HG02642 (cell line): ENCODE measurements at regions not wholly inside any gene's neighbourhood (a gene's known extent, or its start where the extent isn't known, plus 50 kb on each side); places are given as distances from the start of the nearest gene placed in this dataset.

ENCODE experiments used
- ATAC-seq: cut with Tn5 transposase; IDR thresholded peaks from one replicate; pipeline ENCODE4 v1.9.1; 2021; ENCODE audit warnings: mild to moderate bottlenecking; ENCODE audit not compliant: unreplicated experiment, poor library complexity

DNA sequence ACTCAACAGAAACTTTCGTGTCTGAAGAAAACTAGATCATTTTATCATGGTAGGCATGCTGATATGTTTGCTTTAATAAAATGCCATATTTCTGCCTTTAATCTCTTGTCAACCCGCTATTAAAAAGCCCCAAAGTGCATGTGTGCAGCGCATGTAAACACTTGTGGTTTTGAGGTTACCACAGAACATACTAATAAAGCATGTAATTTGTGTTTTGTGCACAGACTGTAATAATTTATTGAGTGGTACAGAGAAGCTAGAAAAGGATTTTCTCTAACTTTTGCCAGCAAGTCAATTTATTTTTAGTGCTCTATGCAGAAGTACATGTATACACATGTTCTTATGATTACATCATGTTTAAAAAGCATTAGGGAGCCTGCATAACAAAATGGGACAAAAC is 349.9 kb upstream of the SLC35B3 start:
- no peak for ATAC-seq

DNA sequence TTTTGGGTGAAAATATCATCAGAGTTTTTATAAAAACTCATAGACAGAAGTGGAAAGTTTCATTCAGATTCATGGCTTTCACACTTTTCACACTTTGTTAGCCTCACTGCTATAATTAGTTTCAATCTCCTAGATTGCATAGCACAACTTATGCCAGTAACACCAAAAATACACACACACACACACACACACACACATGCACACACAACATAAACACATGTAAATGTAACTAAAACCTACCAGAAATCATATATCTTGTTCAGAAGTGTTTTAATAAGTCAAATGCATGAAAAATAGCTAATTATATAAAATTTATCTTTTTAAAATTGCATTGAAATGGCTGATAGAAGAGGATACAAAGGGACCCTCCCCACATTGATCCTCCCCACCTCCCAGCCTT is 347.8 kb upstream of the SLC35B3 start:
- ATAC-seq = no peak

DNA sequence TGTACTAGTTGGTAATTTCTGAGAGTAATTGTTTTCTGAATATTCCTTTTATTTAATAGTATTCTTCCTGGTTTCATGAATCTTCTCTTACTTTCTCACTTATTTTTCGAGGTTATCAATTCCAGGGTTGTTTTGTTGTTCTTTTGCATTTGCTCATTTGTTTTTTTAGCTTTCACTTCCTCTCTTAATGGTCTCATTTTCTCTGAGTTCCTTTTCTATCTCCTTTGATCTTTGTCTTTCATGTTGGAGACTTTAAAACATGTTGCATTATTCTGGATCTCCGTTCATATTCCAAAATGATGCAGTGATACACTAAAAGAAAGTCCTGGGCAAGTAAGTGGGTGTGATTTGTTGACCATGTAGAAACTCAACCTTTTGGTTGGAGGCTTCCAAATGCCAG is 345.3 kb upstream of the SLC35B3 start:
- no peak for ATAC-seq

DNA sequence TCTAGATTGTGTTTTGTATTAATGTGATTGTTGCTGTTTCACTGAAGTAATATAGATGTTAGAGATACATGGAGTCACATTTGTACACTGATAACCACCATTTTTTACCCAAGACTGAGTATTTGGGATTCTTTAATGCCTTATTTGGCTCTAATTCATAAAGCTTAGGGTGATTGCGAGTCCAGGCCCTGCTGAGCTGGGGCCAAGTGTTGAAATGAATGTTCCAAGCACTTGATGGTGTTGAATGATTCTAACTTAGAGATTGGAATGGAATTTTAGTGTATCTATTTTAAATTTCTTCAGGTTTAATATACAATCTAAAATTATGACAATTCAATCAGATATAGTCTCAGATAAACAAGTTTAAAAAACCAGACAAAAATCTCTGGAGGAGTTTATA is 329.4 kb upstream of the SLC35B3 start:
- ATAC-seq = no peak

DNA sequence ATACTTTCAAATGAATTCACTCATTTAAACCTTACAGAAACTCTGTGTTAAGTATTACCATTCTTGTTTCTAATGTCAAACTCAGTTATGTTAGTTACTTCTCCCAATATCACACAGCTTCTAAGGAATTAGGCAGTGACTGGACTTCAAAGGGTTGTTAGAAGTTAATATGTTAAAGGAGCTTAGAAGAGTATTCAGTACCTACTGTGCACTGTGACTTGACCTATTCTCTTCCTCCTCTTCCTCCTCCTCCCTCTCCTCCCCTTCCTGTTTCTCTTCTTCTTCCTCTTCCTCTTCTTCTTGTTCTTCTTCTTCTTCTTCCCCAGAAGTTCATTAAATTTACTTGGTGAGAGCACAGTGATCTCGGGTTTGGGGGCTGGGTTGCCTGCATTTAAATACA is 325.6 kb upstream of the SLC35B3 start:
- ATAC-seq = no peak

DNA sequence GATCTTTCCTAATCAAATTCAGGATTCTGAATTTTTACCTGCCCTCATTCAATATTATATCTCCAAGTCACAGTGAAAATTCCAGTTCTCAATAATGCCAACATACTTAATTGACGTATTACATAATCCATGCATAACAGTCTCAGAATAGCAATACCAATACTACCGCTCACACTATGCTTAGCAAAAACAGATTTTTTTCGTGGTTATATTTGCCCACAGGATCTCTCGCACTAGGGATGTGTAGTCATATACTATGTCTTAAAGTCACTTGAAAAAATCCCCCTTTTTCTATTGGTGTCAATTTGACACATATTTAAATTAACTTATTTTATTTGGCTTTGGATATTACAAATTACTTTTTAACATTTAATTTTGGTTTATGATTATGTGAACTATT is 323.1 kb upstream of the SLC35B3 start:
- ATAC-seq = no peak

DNA sequence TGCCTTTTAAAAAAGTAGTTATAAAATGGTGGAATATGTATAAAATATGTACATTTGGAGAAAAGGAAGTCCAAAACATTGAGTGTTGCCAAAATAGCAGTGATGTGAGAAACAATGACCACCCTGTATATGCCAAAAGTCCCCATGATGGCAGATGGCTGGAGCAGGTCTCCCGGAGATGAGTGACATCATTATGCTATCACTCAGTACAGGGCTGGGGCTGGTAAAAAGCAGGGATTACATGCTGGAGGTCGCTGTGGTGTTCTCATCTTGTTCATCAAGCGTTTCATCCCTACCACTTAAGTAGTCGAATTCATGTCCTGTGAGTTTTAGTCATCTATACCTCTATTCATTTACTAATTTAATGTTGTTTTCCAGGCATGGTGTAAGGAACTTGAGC is 315.3 kb upstream of the SLC35B3 start:
- ATAC-seq = no peak

DNA sequence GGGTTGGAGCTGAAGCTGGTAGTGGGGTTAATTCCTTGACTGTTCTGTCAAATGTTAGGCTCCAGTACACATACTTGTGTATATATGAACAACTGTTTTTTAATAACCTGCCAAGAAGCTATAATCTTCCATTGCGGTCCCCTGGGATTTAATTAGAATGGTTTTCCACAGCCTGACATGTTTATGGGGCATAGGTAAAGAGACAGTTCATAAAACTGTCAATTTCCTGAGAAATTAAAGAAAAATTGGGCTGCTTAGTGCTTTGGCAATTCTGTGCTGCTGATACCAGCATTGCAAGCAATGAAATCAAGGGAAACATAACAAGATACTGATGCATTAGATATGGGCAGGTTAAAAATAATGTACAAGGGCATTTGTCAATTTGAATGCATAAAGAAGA is 314.1 kb upstream of the SLC35B3 start:
- ATAC-seq = no peak

DNA sequence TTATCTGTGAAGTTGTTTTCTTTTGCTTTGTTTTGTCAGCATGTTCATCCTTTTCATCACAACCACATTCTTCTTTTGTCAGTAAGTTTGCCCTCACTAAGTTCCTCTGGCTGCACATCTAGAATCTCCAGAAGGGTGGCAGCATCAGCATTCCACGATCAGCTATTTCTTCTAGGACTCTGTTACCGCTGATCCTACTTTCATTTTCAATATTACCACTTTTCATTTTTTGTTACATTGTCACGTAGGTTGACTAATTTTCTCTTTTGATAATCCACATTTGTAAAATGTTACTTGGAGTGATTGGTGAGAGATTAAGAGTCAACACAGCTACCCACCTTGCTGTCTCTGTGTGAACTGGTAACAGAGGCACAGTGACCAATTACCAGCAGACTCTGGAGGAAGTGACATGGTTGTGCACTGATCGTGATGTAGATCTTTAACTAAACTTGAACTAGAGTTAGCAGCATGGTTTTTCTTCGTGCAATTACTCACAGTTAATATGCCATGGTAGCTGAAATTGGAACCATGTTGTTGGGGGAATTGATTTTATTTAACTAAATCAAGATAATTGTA is 307.9 kb upstream of the SLC35B3 start:
- peak; percentile 81 for ATAC-seq

DNA sequence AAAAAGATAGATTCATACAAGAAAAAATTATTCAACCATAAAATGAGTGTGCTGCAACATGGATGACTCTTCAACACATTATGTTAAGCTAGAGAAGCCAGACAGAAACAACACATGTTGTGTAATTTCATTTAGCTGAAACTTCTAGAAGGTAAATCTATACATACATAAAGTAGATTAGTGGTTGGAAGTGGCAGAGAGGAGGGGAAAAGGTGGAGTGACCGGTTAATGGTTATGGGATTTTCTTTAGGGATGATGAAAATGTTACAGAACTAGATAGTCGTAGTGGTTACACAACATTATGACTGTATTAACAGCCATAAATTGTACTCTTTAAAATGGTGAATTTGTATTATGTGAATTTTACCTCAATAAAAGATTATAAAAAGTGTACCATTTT is 304.1 kb upstream of the SLC35B3 start:
- no peak for ATAC-seq

DNA sequence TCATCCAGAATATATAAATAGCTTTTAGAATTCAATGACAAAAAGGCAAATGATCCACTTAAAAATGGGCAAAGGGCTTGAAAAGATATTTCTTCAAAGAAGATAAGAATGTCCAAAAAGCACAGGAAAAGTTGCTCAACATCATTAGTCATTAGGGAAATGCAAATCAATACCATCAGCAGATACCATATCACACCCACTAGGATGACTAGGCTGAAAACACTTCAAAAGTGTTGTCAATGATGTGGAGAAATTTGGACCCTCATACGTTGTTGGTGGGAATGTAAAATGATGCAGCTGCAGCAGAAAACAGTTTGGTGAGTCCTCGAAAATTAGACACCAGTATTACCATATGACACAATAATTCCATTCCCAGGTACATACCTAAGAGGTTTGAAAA is 303.6 kb upstream of the SLC35B3 start:
- no peak for ATAC-seq

DNA sequence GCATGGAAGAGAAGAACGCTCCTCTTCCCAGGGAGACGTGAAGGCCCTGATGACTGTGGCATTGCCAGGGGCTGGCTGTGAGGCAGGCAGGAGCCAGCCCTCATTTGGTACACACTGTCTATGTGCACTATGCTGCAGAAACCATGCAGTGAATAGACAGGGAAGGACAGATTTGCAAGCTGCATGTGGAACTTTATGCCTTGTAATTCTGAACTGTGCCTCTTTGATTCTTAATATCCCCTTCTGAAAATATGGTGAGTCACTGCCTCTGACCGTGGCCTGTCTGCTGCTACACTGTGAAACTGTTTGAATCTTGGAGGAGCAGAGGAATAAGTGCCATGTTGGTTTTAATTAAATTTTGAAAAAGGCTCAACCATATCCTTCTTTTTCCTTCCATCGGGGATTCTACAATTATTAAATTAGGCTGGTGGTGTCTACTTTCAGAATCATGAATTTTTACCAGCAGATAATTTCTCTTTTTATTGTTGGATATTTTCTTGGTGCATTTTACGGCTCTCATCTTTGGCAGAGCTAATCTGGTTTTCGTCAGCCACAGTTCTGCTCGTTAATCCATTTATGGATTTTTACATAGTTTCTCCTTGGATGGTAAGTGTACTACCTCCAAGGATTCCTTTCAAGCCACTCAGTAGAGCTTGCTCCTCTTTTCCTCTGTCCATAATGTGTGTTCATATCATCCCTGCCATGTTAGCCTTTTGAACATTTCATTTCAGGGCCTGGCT is 301.0 kb upstream of the SLC35B3 start:
- ATAC-seq = no peak

DNA sequence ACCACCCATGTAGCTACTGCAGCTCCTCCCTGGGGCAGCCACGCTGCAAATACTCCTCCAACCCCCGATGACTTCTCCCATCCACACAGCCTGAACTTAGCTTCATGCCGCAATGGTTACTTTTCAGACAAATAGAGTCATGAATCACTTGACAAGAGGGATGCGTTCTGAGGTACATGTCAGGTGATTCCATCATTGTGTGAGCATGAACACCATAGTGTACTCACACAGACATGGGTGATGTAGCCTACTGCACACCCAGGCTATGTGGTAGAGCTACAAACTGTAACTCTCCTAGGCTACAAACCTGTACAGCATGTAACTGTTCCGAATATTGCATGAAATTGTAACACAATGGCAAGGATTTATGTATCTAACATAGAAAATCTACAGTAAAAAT is 298.5 kb upstream of the SLC35B3 start:
- ATAC-seq = no peak

DNA sequence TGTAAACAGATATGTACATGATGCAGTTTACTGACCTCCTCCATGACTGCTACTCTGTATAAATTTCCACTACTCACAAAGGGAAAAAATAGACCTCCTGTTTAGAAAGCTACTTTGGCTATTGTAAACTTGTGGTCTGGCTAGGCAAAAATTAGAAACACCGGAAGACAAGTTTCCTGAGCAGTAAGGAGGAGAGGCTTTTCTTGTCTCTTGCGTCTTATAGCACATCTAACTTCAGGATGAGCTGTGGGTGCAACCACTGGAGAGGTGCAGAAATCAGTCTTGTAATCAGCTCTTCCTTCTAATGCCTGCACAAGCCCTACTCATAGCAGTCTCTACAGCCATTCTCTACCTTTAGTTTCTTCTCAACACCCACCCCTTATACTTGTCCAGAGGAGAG is 296.5 kb upstream of the SLC35B3 start:
- no peak for ATAC-seq

DNA sequence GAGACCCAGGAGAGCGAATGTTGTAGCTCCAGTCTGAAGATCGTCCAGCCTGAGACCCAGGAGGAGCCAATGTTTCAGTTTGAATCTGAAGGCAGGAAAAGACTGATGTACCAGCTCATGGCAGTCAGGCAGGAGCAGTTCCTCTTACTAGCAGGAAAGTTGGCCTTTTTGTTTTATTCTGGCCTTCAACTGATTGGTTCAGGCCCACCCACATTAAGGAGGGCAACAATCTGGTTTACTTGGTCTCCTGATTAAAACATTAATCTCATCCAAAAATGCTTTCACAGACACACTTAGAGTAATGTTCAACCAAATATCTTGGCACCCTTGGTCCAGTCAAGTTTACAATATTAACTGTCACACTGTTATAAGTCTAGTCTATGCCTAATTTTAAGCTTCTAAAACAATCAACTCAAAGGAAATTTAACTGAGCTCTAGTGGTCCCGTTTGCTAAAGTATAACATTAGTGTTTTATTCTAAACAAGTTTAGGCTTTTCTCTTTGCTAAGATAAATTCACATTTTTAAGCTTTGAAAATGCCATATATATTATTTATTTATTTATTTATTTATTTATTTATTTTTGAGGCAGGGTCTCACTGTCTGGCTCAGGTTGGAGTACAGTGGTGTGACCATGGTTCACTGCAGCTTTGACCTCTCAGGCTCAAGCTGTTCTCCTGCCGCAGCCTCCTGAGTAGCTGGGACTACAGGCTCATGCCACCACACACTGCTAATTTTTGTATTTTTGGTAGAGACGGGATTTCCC is 275.5 kb upstream of the SLC35B3 start:
- ATAC-seq = no peak

DNA sequence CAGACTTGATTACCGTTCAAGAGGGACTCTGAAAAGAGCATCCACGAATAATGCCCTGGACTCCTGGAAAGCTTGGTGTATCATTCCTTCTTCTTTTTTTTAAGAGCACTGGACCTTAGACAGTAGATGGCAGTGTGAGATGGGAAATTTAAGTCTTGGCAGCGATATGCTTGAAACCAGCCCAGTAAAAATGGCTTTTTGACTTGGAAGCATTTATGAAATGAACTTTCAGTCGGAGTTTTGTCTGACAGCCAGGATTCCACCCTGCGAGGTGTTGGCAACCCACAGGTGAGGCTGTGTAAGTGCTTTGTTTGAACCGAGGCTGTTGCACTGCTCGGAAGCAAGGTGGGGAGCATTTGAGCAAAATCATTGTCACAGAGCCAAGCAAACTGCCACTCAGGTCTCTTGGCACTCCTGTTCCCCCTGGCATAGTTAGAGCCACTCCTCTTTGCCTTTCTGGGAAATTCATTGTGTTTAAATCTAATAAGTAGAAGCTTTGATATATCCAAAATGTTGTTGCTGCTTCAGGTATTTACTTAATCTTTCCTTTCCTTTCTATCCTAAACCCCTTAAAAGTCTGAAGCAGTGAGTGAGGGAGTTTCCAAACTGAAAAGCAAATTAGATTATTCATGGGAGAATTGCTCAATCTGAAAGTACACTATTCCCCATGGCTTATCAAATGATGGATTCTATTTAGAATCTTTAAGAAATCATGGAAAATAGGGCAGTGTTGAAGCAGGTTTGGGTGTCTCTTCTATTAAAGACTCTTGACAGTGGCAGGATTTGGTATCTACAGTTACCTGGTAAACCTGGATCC is 272.8 kb upstream of the SLC35B3 start:
- no peak for ATAC-seq

DNA sequence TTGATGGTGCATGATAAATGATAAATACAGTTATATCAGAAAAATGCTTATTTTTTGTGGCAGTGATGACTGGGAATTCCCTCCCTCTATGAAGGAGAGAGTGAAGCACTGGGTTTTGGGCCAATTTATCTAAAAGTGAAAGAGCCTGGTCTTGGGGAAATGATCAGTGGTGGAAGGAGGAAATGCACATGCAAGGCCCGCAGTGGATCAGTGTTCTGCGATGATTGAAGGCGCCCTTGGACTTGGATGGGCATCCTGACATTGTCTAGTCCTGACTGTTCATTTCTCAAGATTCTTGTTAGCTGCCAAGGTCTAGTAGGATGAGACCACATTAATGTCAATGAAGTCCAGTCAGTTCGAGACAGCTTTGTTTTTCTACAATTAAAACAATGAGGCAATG is 272.0 kb upstream of the SLC35B3 start:
- no peak for ATAC-seq

DNA sequence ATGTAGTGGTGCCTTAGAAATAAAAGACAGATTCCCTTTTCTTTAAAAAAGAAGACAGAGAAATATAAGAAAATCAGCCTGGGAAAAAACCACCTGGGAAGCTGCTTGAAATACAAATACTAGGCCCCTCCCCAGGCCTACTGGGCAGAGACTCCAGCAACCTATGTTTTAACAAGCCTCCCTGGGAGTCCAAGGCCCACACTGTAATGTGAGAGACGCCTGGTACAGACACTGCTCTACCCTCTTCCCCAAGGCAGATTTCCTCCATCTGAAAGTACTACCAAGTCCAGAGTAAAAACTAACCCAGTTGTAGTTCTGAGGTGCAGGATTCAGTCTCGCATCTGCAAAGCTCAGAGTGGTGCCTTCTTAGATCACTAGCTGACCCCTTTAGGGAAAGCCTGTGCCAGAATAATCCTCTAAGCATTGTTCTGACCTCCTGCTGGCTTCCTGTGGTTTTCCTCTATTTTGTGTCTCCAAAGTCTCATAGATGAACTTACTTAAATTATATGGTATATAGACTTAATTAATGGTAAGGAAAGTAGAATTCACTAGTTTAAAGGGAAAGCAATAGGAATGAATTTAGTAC is 270.2 kb upstream of the SLC35B3 start:
- no peak for ATAC-seq

DNA sequence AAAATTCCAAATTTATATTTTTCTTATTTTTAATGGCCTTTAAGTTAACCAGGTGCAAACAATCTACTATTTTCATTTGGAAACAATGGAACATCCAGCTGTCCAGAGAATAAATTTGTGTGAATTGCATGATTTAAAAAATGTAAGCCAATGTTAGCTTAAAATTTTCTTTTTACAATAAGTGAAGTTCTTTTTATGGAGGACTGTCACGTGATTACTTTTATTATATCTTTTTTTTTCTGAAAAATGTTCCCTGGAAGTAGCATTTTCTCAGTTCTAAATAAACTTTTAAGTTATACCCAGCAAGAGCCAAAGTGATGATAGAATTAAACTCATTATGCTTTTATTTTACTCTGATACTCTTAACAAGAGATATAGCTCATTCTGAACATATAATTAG is 267.7 kb upstream of the SLC35B3 start:
- no peak for ATAC-seq

DNA sequence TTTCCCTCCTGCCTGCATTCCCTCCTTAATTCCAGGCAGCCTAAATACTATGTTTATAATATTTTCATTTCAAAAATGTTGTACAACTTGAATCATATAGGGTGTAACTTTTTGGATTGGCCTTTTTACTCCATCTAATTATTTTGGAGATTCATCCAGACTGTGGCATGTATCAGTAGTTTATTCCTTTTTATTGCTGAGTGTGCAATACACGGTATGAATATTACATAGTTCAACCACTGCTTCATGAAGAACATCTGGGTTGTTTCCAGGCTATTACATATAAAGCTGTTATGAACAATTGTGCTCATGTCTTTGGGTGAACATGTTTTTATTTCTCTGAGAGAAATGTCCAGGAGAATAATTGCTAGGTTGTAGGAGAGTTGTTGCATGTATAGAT is 253.5 kb upstream of the SLC35B3 start:
- ATAC-seq = no peak

DNA sequence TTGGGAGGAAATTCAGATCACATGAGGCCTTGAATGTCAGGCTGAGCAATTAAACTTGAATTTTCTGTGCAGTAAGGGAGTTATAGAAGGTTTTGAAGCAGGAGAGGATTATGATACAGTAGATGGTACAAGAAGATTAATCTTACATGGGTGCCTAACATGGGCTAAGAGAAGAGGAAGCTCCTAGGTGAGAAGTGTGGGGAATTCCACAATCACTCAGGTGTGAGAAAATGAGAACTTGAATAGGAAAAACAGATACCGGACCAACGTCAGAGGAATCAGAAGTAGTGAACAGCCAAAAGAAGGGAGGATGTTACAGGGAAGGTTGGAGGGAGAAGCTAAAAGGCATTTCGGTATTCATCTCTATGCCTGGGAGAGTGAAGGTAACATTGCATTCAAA is 250.7 kb upstream of the SLC35B3 start:
- ATAC-seq = no peak
